Stimulated activated naive CD8-positive, alpha-beta T cell treated with anti-CD3 and anti-CD28 coated beads, Interleukin-15, Interleukin-2, amounts not matched to agents 100 U/mL and 50 U/mL, for 24 hours (primary cell): ENCODE measurements at regions not wholly inside any gene's neighbourhood (a gene's known extent, or its start where the extent isn't known, plus 50 kb on each side); places are given as distances from the start of the nearest gene placed in this dataset.
"Not testable (repeated sequence)": the region's sequence is repeated elsewhere in the genome, so short reads cannot be mapped to it uniquely, and the experiment has no call there.

Experiments used
- ATAC-seq: fragments of 150-1000 bp; cut with Tn5 transposase; one replicate; pipeline ENCODE4 v1.10.0; 2021
- DNase-seq: peaks from one replicate; pipeline ENCODE4 v3.0.0; 2021

- ATAC-seq: no peak
- no peak for DNase-seq
Observed at GRCh38 chr7:81221527-81222217, 302.8 kb upstream of the SEMA3C start.

GRCh38 chr7:81218480-81219106 is 299.7 kb upstream of the SEMA3C start:
- no peak for ATAC-seq

GRCh38 chr7:81213394-81213793 is 294.5 kb upstream of the SEMA3C start:
- DNase-seq (no peak), ATAC-seq (no peak)

More at GRCh38 chr7:81218480-81219106, 299.7 kb upstream of the SEMA3C start:
- DNase-seq: no peak

- ATAC-seq (no peak), DNase-seq (no peak)
Observed at GRCh38 chr7:81211934-81212320, 293.1 kb upstream of the SEMA3C start.

GRCh38 chr7:81211204-81211933 is 292.5 kb upstream of the SEMA3C start:
- ATAC-seq: no peak
- no peak for DNase-seq

GRCh38 chr7:81210137-81211064 is 291.6 kb upstream of the SEMA3C start:
- DNase-seq (no peak), ATAC-seq (no peak)

GRCh38 chr7:81209059-81209458 is 290.2 kb upstream of the SEMA3C start:
- no peak for DNase-seq
- ATAC-seq: no peak

- DNase-seq (no peak), ATAC-seq (no peak)
Observed at GRCh38 chr7:81207801-81208200, 288.9 kb upstream of the SEMA3C start.

GRCh38 chr7:81206667-81207360 is 288.0 kb upstream of the SEMA3C start:
- no peak for DNase-seq
- no peak for ATAC-seq

GRCh38 chr7:81206217-81206616 is 287.4 kb upstream of the SEMA3C start:
- DNase-seq (no peak), ATAC-seq (no peak)

- no peak for ATAC-seq
Observed at GRCh38 chr7:81201188-81201587, 282.3 kb upstream of the SEMA3C start.

GRCh38 chr7:81198766-81199165 is 279.9 kb upstream of the SEMA3C start:
- no peak for DNase-seq
- ATAC-seq: no peak

More at GRCh38 chr7:81201188-81201587, 282.3 kb upstream of the SEMA3C start:
- no peak for DNase-seq

GRCh38 chr7:81197266-81197665 is 278.4 kb upstream of the SEMA3C start:
- ATAC-seq (no peak), DNase-seq (no peak)

GRCh38 chr7:81195033-81195432 is 276.2 kb upstream of the SEMA3C start:
- ATAC-seq (no peak), DNase-seq (no peak)

- ATAC-seq (no peak), DNase-seq (no peak)
Observed at GRCh38 chr7:81190997-81191768, 272.3 kb upstream of the SEMA3C start.

GRCh38 chr7:81187753-81188152 is 268.9 kb upstream of the SEMA3C start:
- no peak for DNase-seq
- ATAC-seq: no peak

- ATAC-seq (no peak), DNase-seq (no peak)
Observed at GRCh38 chr7:81186691-81187090, 267.8 kb upstream of the SEMA3C start.

GRCh38 chr7:81185072-81185471 is 266.2 kb upstream of the SEMA3C start:
- DNase-seq (no peak), ATAC-seq (no peak)

GRCh38 chr7:81183326-81183725 is 264.5 kb upstream of the SEMA3C start:
- DNase-seq (no peak), ATAC-seq (no peak)

GRCh38 chr7:81182056-81182455 is 263.2 kb upstream of the SEMA3C start:
- not testable (repeated sequence) for ATAC-seq, DNase-seq

- DNase-seq: no peak
- ATAC-seq: no peak
Observed at GRCh38 chr7:81181066-81181465, 262.2 kb upstream of the SEMA3C start.
